Nephron progenitor cell (in vitro differentiated cells): ENCODE measurements at regions not wholly inside any gene's neighbourhood (a gene's known extent, or its start where the extent isn't known, plus 50 kb on each side); places are given as distances from the start of the nearest gene placed in this dataset.
"Not testable (repeated sequence)": the region's sequence is repeated elsewhere in the genome, so short reads cannot be mapped to it uniquely, and the experiment has no call there.

Source experiments
- DNase-seq: peaks from one replicate; pipeline ENCODE4 v3.0.0; 2021
- H3K27ac Mint-ChIP-seq: 2 replicates; pipeline ENCODE4 v1.8.0; 2021; ENCODE audit warnings: mild to moderate bottlenecking, moderate library complexity, mixed read lengths
- H3K27me3 Mint-ChIP-seq: 2 replicates; pipeline ENCODE4 v1.8.0; 2021; ENCODE audit warnings: mild to moderate bottlenecking, low read depth, mixed read lengths; ENCODE audit not compliant: poor library complexity
- H3K36me3 Mint-ChIP-seq: 2 replicates; pipeline ENCODE4 v1.8.0; 2021; ENCODE audit warnings: low read depth, mixed read lengths
- H3K4me1 Mint-ChIP-seq: 2 replicates; pipeline ENCODE4 v1.8.0; 2021; ENCODE audit warnings: mixed read lengths
- H3K4me3 Mint-ChIP-seq: 2 replicates; pipeline ENCODE4 v1.8.0; 2021; ENCODE audit warnings: mild to moderate bottlenecking, moderate library complexity, mixed read lengths
- H3K9me3 Mint-ChIP-seq: 2 replicates; pipeline ENCODE4 v1.8.0; 2021; ENCODE audit warnings: mild to moderate bottlenecking, moderate library complexity, mixed read lengths
- CTCF ChIP-seq: fragments of 200-600 bp; sonication (generic); IDR thresholded peaks from 2 replicates; pipeline ENCODE4 v1.5.0; 2021; ENCODE audit warnings: antibody characterized with exemption

GRCh38 chrX:499870-500364, 113.2 kb upstream of the PPP2R3B start:
- no peak for TF ChIP-seq CTCF
- Mint-ChIP-seq H3K27ac (no peak overlapping the region), H3K4me1 (no peaks in the 10 kb centered on the region), H3K4me3 (peak overlapping the region; percentile 22), H3K9me3 (peaks cover 3% of the 10 kb centered on the region), H3K27me3 (peaks cover 87% of the 10 kb centered on the region), H3K36me3 (no peaks in the 10 kb centered on the region)
- DNase-seq = peak; percentile 7

GRCh38 chrX:500481-501010, 113.8 kb upstream of the PPP2R3B start:
- Mint-ChIP-seq H3K4me3 (no peak overlapping the region), H3K36me3 (no peaks in the 10 kb centered on the region), H3K4me1 (no peaks in the 10 kb centered on the region), H3K27me3 (peaks cover 88% of the 10 kb centered on the region), H3K27ac (no peak overlapping the region), H3K9me3 (peaks cover 3% of the 10 kb centered on the region)
- no peak for DNase-seq
- TF ChIP-seq CTCF = no peak

- Mint-ChIP-seq H3K36me3 (no peaks in the 10 kb centered on the region), H3K27me3 (peaks cover 56% of the 10 kb centered on the region), H3K4me1 (no peaks in the 10 kb centered on the region), H3K4me3 (no peak overlapping the region), H3K27ac (no peak overlapping the region), H3K9me3 (peaks cover 14% of the 10 kb centered on the region)
- TF ChIP-seq CTCF = no peak
- DNase-seq = no peak
These were observed 119.6 kb upstream of the PPP2R3B start for GRCh38 chrX:506341-506740.

- H3K4me3 Mint-ChIP-seq = no peak overlapping the region
- H3K36me3 Mint-ChIP-seq = no peaks in the 10 kb centered on the region
- no peak overlapping the region for H3K27ac Mint-ChIP-seq
- no peak for DNase-seq
- no peak for TF ChIP-seq CTCF
- no peaks in the 10 kb centered on the region for H3K4me1 Mint-ChIP-seq
- H3K9me3 Mint-ChIP-seq = peaks cover 14% of the 10 kb centered on the region
- H3K27me3 Mint-ChIP-seq = peaks cover 44% of the 10 kb centered on the region
These were observed 121.5 kb upstream of the PPP2R3B start for GRCh38 chrX:508163-508562.

GRCh38 chrX:508821-509220, 121.8 kb upstream of the SHOX start:
- not testable (repeated sequence) for H3K4me3 Mint-ChIP-seq, H3K4me1 Mint-ChIP-seq, H3K27ac Mint-ChIP-seq, H3K36me3 Mint-ChIP-seq, DNase-seq
- Mint-ChIP-seq H3K27me3 (peaks cover 37% of the 10 kb centered on the region), H3K9me3 (peaks cover 14% of the 10 kb centered on the region)

- H3K27me3 Mint-ChIP-seq = peaks cover 30% of the 10 kb centered on the region
These were observed 119.5 kb upstream of the SHOX start for GRCh38 chrX:511089-511488.

GRCh38 chrX:518319-518718, 112.3 kb upstream of the SHOX start:
- no peaks in the 10 kb centered on the region for H3K36me3 Mint-ChIP-seq
- TF ChIP-seq CTCF = no peak

More at GRCh38 chrX:511089-511488, 119.5 kb upstream of the SHOX start:
- not testable (repeated sequence) for H3K36me3 Mint-ChIP-seq, DNase-seq, H3K4me3 Mint-ChIP-seq, H3K27ac Mint-ChIP-seq, H3K4me1 Mint-ChIP-seq
- H3K9me3 Mint-ChIP-seq = peaks cover 14% of the 10 kb centered on the region

More at GRCh38 chrX:518319-518718, 112.3 kb upstream of the SHOX start:
- no peak overlapping the region for H3K4me3 Mint-ChIP-seq
- DNase-seq = no peak
- no peak overlapping the region for H3K27ac Mint-ChIP-seq
- peaks cover 42% of the 10 kb centered on the region for H3K27me3 Mint-ChIP-seq
- peaks cover 14% of the 10 kb centered on the region for H3K4me1 Mint-ChIP-seq
- H3K9me3 Mint-ChIP-seq = peaks cover 18% of the 10 kb centered on the region
